ENCODE measurements at regions not wholly inside any gene's neighbourhood (a gene's known extent, or its start where the extent isn't known, plus 50 kb on each side); places are given as distances from the start of the nearest gene placed in this dataset.

DNA sequence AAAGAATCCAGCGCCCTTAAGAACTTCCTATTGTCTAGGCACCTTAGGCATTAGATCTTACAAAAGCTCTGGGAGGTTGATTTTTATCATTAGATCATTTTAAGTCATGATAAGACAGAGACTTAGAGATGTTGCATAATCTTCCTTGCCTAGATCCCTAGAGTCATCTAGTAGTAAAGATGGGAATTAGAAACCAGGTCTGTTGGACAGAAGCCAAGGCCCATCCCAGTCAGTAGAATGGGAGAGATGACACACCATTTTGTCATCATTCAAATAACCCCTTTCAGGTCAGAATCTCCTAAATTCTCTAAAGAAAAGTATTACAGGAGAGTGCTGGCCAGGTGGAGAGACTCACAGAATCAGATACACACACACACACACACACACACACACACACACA lies 579.1 kb downstream of the BMP2 start:
- no peak overlapping the region for H3K27ac Mint-ChIP-seq
- H3K4me3 Mint-ChIP-seq = no peak overlapping the region
- no peaks in the 10 kb centered on the region for H3K27me3 Mint-ChIP-seq
- peaks cover 0 to 15% (median 4%) of the 10 kb centered on the region in 7 donors for H3K9me3 Mint-ChIP-seq
- DNase-seq (no peak), ATAC-seq (ENCODE audit: low read depth in 2 of 2) (no peak)
- no peaks in the 10 kb centered on the region for H3K36me3 Mint-ChIP-seq
- no peaks in the 10 kb centered on the region for H3K4me1 Mint-ChIP-seq

DNA sequence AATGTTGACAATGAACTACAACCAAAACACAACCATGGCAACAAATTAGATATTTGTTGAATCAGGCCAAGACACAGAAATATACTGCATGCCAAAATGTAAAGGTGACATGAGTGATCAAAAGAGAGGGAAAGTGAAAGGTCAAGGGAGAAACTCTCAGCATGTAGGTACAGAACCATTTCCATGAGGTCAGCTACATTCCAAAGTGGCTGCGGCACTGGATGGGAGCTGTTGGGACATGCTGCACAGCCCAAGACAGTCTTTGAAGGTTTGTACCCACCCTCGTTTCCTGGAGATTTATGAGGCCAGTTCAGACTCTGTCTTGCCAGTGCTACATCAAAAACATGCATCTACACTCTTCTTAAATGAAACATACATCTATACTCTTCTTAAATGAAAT lies 579.9 kb downstream of the BMP2 start:
- ATAC-seq (ENCODE audit: low read depth in 2 of 2) = no peak
- H3K9me3 Mint-ChIP-seq = peaks cover 0 to 15% (median 4%) of the 10 kb centered on the region in 7 donors
- H3K27ac Mint-ChIP-seq = no peak overlapping the region
- H3K36me3 Mint-ChIP-seq = no peaks in the 10 kb centered on the region
- no peaks in the 10 kb centered on the region for H3K27me3 Mint-ChIP-seq
- DNase-seq = no peak
- H3K4me1 Mint-ChIP-seq = no peaks in the 10 kb centered on the region
- no peak overlapping the region for H3K4me3 Mint-ChIP-seq

DNA sequence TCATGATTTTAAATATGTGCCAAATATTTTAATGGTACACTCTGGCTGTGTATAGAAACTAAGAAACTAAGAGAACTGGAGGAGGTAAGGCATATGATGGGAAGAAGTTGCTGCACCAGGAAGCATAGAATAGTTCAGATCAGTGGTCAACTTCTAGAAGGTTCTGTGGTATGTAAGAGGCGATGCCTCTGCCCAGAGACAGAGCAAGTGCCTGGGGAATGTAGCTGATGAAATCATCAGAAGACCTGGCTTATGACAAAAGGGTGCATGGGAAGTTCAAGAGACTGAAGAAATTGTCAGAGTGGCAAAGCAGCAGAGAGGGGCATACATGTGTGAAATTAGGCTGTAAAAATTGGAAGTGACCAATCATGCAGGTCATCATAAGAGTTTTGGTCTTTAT lies 580.8 kb downstream of the BMP2 start:
- ATAC-seq (ENCODE audit: low read depth in 2 of 2) (no peak), DNase-seq (no peak)
- Mint-ChIP-seq H3K9me3 (peaks cover 0 to 15% (median 4%) of the 10 kb centered on the region in 7 donors), H3K27ac (no peak overlapping the region), H3K4me3 (no peak overlapping the region), H3K27me3 (no peaks in the 10 kb centered on the region), H3K4me1 (no peaks in the 10 kb centered on the region), H3K36me3 (no peaks in the 10 kb centered on the region)

DNA sequence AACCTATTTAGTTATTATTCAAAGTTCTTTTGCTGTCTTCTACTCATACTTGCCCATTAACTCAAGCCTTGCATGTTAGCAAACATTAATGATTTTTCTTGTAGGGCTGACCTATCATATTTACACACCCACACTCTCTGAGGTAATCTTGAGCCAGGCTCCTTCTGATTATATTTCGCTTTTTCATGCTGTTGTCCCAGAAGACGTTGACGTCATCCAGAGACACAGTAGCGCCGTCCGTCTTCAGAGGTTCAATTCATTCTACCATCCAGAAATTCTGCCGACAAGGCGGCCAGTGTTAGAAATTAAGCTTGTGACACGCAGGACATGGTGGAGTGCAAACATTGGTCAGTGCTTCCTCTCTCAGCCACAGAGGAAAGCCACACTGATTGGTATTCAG lies 584.7 kb downstream of the BMP2 start:
- H3K36me3 Mint-ChIP-seq = no peaks in the 10 kb centered on the region
- no peaks in the 10 kb centered on the region for H3K27me3 Mint-ChIP-seq
- H3K27ac Mint-ChIP-seq = peak overlapping the region in 1 of 6 donors; percentile 28
- peaks cover 0 to 15% (median 4%) of the 10 kb centered on the region in 7 donors for H3K9me3 Mint-ChIP-seq
- no peaks in the 10 kb centered on the region for H3K4me1 Mint-ChIP-seq
- DNase-seq (no peak), ATAC-seq (ENCODE audit: low read depth in 2 of 2) (no peak)
- H3K4me3 Mint-ChIP-seq = no peak overlapping the region

DNA sequence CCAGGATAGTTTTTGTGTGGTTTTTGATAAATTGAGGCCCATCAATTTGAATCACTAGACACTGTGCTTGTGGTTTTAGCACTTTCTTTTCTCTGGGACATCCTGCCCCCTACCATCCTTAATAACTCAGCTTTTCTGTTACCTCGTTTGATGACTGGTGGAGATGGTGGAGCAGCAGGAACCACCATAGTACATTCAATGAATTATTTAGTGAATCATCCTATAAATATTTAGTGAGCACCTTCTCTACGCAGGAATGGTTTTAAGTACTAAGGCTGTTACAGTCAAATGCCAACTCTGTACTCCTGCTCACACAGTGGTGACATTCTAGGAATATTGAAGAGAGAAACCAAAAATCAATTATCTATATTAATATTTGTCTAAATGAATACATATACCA lies 585.2 kb downstream of the HAO1 start:
- Mint-ChIP-seq H3K4me1 (no peaks in the 10 kb centered on the region), H3K4me3 (no peak overlapping the region), H3K27me3 (no peaks in the 10 kb centered on the region), H3K36me3 (no peaks in the 10 kb centered on the region), H3K27ac (no peak overlapping the region), H3K9me3 (peaks cover 0 to 15% (median 4%) of the 10 kb centered on the region in 7 donors)
- ATAC-seq (ENCODE audit: low read depth in 2 of 2) = no peak
- no peak for DNase-seq

DNA sequence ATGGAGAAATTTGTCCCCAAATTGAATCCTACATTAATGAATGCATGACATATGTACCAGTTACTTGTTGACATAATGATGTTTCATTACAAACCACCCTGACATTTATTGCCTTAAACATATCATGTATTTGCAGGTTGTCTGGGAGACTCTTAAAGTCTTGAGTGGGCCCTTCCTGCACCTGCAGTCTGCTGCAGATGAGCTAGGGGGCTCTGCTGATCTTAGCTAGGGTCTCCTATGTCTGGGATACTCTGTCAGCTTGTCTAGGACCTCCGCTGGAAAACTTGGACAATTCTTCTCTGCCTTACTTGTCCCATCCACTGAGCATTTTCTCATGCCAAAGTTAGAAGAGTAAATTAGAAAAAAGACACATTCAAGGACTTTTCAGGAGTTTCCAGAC lies 581.6 kb downstream of the HAO1 start:
- DNase-seq (no peak), ATAC-seq (ENCODE audit: low read depth in 2 of 2) (no peak)
- no peak overlapping the region for H3K27ac Mint-ChIP-seq
- H3K4me3 Mint-ChIP-seq = no peak overlapping the region
- H3K9me3 Mint-ChIP-seq = peaks cover 0 to 3% (median 0%) of the 10 kb centered on the region in 7 donors
- H3K36me3 Mint-ChIP-seq = no peaks in the 10 kb centered on the region
- no peaks in the 10 kb centered on the region for H3K4me1 Mint-ChIP-seq
- no peaks in the 10 kb centered on the region for H3K27me3 Mint-ChIP-seq

DNA sequence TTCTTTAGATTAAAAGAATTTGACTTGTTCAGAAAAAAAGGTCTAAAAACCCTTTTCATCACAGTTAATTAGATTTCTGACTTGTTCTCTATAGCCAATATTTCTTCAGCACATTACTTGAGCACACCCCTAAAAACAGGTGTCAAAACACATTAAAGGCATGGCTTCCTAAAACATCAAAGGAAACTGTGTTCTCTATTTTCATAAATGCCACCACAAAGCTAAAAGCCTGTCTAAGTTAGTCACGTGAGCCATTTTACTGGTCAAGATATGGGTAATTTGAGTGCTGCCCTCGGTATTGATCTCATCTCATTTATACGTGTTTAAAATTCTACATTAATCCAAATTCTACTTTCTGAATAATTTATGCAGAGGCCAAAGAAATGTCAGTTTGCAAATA lies 580.5 kb downstream of the HAO1 start:
- Mint-ChIP-seq H3K4me3 (no peak overlapping the region), H3K9me3 (peaks cover 0 to 8% (median 2%) of the 10 kb centered on the region in 7 donors), H3K36me3 (no peaks in the 10 kb centered on the region), H3K27me3 (no peaks in the 10 kb centered on the region), H3K27ac (no peak overlapping the region), H3K4me1 (no peaks in the 10 kb centered on the region)
- no peak for ATAC-seq (ENCODE audit: low read depth in 2 of 2)
- no peak for DNase-seq

DNA sequence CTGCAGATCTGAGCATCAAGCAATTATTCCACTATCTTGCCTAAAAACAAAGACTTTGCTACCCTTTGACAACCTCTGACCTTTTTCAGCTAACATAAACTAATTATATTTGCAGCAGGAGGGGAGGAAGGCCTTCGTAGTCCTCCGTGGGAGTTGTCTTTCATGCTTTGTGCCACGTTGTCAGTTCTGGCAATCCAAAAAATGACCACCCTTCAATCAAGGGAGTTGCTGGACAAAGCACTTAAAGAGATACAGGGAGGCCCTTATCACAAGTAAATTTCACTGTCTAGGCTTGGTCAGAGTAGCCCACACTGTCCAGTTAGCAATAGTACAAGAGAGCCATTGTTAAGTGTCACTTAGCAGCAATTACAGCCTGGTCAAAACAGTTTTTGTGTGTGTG lies 578.9 kb downstream of the HAO1 start:
- H3K4me1 Mint-ChIP-seq = no peaks in the 10 kb centered on the region
- no peak overlapping the region for H3K4me3 Mint-ChIP-seq
- peaks cover 0 to 8% (median 2%) of the 10 kb centered on the region in 7 donors for H3K9me3 Mint-ChIP-seq
- no peaks in the 10 kb centered on the region for H3K27me3 Mint-ChIP-seq
- no peak for DNase-seq
- no peak overlapping the region for H3K27ac Mint-ChIP-seq
- ATAC-seq (ENCODE audit: low read depth in 2 of 2) = no peak
- H3K36me3 Mint-ChIP-seq = no peaks in the 10 kb centered on the region

DNA sequence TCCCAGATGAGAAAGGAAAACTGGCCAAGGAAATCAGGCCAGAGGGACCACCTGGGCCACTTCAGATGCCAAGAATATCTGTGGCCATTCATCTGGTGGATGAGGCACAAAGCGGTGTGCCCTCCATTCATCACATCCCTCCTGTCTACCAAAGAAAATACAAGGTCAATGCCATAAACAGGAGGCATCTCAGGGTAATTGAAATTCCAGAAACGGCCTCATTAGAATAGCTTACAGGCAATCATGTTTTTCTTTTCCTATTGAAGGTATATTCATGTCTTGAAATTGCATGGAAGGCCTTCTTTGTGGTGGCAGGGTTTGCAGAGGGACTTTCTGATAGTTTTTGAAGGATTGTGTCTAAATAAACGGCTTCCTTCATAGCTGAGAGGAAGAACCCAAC lies 578.3 kb downstream of the HAO1 start:
- H3K9me3 Mint-ChIP-seq = peaks cover 0 to 8% (median 2%) of the 10 kb centered on the region in 7 donors
- no peaks in the 10 kb centered on the region for H3K4me1 Mint-ChIP-seq

DNA sequence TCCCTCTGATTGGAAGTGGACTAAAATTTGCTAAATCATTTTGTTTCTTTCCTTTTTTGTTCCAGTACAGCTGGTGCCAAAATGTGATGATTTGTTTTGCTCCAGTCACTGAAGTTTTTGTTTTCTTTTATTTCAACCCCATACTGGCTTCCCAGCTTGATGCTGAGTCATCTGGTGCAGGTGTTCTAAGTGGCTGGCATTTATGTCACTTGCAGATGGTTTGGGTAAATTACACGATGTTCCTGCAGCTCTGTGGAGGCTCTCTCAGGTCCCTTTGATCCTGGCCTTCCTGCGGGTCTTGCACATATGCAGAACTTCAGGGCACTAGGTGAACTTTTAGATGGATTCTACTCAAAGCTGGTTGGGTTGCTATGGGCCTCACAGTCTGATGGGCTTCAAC lies 577.7 kb downstream of the HAO1 start:
- H3K36me3 Mint-ChIP-seq = no peaks in the 10 kb centered on the region
- no peak overlapping the region for H3K27ac Mint-ChIP-seq
- H3K4me1 Mint-ChIP-seq = no peaks in the 10 kb centered on the region
- ATAC-seq (ENCODE audit: low read depth in 2 of 2) (no peak), DNase-seq (no peak)
- H3K4me3 Mint-ChIP-seq = no peak overlapping the region
- H3K9me3 Mint-ChIP-seq = peaks cover 0 to 8% (median 2%) of the 10 kb centered on the region in 7 donors
- no peaks in the 10 kb centered on the region for H3K27me3 Mint-ChIP-seq

More for the DNA sequence above, 578.3 kb downstream of the HAO1 start:
- Mint-ChIP-seq H3K36me3 (no peaks in the 10 kb centered on the region), H3K4me3 (no peak overlapping the region), H3K27me3 (no peaks in the 10 kb centered on the region), H3K27ac (no peak overlapping the region)
- DNase-seq (no peak), ATAC-seq (ENCODE audit: low read depth in 2 of 2) (no peak)

DNA sequence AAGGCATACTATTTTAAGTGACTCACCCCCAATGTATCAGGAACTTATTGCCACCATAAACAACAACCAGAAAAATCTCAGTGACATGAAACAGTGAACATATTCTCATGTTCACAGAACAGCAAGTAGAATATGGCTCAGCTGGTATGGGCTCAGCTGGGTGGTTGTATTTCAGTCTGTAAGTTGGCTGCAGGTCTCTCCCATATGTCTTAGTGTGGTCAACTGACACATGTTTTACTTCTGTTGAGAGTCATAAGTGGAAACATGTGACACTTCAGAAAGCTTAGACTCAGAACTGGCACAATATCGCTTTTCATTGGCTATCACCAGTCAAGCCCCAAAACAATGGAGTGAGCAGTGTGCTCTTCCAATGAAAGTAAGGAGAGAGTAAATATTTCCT lies 574.1 kb downstream of the HAO1 start:
- no peak for ATAC-seq (ENCODE audit: low read depth in 2 of 2)
- DNase-seq = no peak
- no peak overlapping the region for H3K4me3 Mint-ChIP-seq
- peaks cover 0 to 6% (median 0%) of the 10 kb centered on the region in 3 donors for H3K27me3 Mint-ChIP-seq
- H3K4me1 Mint-ChIP-seq = no peaks in the 10 kb centered on the region
- H3K36me3 Mint-ChIP-seq = no peaks in the 10 kb centered on the region
- no peak overlapping the region for H3K27ac Mint-ChIP-seq
- peaks cover 0 to 6% (median 3%) of the 10 kb centered on the region in 7 donors for H3K9me3 Mint-ChIP-seq

DNA sequence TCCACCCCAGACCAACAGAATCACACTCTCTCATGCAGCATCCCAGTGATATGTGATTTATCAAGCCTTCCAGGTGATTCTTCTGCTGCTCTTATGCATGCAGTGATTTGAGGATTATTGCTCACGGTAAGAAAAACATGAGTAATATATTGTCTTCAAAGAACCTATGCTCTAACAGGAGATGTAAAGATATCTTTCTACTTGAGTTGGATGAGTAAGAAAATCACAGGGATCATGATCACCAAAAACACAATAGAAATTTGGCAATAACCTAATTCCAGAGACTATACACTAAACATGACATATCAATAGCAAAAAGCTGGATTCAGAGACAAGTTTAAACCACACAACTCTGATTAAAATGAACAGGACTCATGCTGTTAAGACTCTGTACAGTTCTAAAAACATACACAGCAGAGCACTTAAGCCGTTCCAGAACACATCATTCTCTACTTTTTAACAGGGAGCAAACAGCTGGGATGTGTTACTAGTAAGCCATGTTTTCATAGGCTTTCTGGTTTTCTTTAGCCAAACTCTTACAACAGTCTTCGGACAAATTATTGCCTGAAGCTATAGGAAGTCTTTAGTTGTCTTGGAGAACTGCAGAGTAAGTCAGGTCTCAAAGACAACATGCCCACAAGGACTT lies 568.6 kb downstream of the HAO1 start:
- Mint-ChIP-seq H3K27me3 (peaks cover 0 to 6% (median 0%) of the 10 kb centered on the region in 3 donors), H3K27ac (no peak overlapping the region), H3K9me3 (peaks cover 0 to 11% (median 0%) of the 10 kb centered on the region in 7 donors), H3K4me3 (no peak overlapping the region), H3K36me3 (no peaks in the 10 kb centered on the region), H3K4me1 (no peaks in the 10 kb centered on the region)
- no peak for ATAC-seq (ENCODE audit: low read depth in 2 of 2)
- DNase-seq = no peak

DNA sequence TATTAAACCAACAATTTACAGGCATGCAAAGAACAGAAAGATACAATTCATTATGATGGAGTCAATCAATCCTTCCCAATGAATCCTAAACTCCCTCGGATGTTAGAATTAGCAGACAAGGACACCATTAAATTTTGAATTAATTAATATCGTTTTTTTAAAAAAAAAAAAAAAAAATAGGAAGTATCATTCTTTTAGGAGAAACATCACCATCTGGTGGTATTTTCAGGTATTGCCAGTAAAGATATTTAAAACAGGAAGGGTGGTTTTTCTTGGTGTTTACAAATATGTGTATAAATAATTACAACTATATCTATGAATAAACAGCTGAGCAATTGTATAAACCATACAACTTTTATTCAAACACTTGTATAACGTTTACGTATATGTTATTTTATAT lies 564.4 kb downstream of the HAO1 start:
- H3K4me3 Mint-ChIP-seq = no peak overlapping the region
- H3K4me1 Mint-ChIP-seq = no peaks in the 10 kb centered on the region
- no peak overlapping the region for H3K27ac Mint-ChIP-seq
- H3K36me3 Mint-ChIP-seq = no peaks in the 10 kb centered on the region
- H3K27me3 Mint-ChIP-seq = no peaks in the 10 kb centered on the region
- H3K9me3 Mint-ChIP-seq = peaks cover 0 to 11% (median 0%) of the 10 kb centered on the region in 7 donors
- ATAC-seq (ENCODE audit: low read depth in 2 of 2) (no peak), DNase-seq (no peak)

DNA sequence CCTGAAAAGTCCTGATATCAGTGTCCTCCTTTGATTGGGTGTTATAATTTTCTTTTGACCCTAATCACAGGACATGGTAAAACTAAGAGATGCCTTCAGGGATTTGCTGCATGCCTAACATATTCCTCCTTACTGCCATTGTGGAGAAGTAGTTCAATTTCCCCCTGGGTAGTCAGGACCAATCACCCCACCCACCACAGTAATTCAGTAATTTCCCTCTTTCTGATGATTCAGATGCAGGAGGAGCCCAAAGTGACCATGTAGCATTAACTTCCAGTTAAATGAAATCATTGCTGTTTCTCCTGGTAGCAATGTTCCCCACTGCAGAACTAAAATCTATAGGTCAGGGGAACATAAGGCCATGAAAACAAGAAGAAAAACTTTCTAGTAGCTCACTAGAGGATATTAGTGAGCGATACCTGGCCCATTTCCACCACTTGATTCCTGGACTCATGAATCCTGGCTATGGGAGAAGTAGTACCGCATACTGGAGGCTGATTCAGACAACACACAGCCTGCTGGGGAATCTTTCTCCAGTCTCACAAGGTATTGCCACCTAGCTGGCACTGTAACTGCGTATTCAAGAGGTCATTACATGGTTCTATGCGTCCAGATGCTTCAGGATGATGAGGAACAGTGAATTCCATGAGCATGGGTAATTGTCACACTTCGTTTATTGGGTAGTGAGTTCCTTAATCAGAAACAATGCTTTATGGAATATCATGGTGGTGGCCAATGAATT lies 561.2 kb downstream of the HAO1 start:
- no peaks in the 10 kb centered on the region for H3K36me3 Mint-ChIP-seq
- H3K9me3 Mint-ChIP-seq = peaks cover 0 to 11% (median 1%) of the 10 kb centered on the region in 7 donors
- H3K27me3 Mint-ChIP-seq = no peaks in the 10 kb centered on the region
- H3K4me1 Mint-ChIP-seq = no peaks in the 10 kb centered on the region
- DNase-seq (no peak), ATAC-seq (ENCODE audit: low read depth in 2 of 2) (no peak)
- no peak overlapping the region for H3K27ac Mint-ChIP-seq
- no peak overlapping the region for H3K4me3 Mint-ChIP-seq

All from naive B cell (primary cell).